DND-41 (cell line): ENCODE measurements at regions not wholly inside any gene's neighbourhood (a gene's known extent, or its start where the extent isn't known, plus 50 kb on each side); places are given as distances from the start of the nearest gene placed in this dataset.
"Not testable (repeated sequence)": the region's sequence is repeated elsewhere in the genome, so short reads cannot be mapped to it uniquely, and the experiment has no call there.

Experiments
- EZH2 ChIP-seq: IDR thresholded peaks from 3 replicates; pipeline ENCODE4 v1.6.1; 2012; ENCODE audit warnings: borderline replicate concordance, low read depth, mild to moderate bottlenecking, moderate library complexity, low read length, inconsistent platforms; ENCODE audit not compliant: severe bottlenecking
- TF ChIP-seq, protein P1 (sequence below): IDR thresholded peaks from 2 replicates; pipeline ENCODE4 v1.5.1; 2012; ENCODE audit warnings: borderline replicate concordance, low read length, moderate library complexity, mild to moderate bottlenecking; ENCODE audit not compliant: poor library complexity, severe bottlenecking; ENCODE audit errors: extremely low read depth

DNA sequence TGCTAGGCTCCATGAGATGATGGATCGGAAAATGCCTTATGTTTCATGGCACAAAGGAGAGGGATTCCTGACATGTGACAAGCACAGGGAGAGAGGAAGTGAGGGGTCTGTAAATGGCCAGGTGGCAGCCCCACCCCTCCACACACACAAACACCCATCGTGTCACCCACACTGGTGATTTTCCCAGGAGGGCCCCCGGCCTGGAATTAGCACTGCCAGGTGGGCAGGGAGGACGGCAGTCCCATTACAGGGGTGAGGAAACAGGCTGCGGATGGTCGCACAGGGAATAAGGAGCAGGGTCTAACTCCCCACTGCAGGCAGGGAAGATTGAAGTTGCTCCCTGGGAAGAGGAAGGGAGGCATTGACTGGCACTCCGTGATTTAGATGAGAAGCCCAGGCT is 395.3 kb upstream of the ZNF337 start:
- TF ChIP-seq, protein P1, sequence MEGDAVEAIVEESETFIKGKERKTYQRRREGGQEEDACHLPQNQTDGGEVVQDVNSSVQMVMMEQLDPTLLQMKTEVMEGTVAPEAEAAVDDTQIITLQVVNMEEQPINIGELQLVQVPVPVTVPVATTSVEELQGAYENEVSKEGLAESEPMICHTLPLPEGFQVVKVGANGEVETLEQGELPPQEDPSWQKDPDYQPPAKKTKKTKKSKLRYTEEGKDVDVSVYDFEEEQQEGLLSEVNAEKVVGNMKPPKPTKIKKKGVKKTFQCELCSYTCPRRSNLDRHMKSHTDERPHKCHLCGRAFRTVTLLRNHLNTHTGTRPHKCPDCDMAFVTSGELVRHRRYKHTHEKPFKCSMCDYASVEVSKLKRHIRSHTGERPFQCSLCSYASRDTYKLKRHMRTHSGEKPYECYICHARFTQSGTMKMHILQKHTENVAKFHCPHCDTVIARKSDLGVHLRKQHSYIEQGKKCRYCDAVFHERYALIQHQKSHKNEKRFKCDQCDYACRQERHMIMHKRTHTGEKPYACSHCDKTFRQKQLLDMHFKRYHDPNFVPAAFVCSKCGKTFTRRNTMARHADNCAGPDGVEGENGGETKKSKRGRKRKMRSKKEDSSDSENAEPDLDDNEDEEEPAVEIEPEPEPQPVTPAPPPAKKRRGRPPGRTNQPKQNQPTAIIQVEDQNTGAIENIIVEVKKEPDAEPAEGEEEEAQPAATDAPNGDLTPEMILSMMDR: not testable (repeated sequence)
- TF ChIP-seq EZH2: not testable (repeated sequence)
